ENCODE measurements at regions not wholly inside any gene's neighbourhood (a gene's known extent, or its start where the extent isn't known, plus 50 kb on each side); places are given as distances from the start of the nearest gene placed in this dataset.

DNA sequence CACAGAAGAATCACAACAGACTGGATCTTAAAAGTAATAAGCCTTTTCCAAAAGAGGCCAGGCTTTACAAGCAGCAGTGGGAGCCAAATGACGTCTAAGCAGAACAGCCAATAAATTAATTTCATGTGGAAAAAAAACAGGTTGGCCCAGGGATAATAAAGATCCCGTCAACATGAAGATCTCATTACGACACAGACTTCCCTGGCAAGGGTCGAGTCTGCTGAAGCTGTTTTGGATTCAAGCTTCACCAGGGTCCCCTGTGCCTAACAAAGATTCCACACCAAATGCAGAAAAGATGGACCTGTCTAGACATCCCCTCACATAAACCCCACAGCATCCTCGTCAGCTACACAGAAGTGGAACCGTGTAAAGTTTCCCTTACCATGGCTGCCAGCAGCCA is 215.1 kb upstream of the ZNF507 start (continued):
- TF ChIP-seq, protein P1, sequence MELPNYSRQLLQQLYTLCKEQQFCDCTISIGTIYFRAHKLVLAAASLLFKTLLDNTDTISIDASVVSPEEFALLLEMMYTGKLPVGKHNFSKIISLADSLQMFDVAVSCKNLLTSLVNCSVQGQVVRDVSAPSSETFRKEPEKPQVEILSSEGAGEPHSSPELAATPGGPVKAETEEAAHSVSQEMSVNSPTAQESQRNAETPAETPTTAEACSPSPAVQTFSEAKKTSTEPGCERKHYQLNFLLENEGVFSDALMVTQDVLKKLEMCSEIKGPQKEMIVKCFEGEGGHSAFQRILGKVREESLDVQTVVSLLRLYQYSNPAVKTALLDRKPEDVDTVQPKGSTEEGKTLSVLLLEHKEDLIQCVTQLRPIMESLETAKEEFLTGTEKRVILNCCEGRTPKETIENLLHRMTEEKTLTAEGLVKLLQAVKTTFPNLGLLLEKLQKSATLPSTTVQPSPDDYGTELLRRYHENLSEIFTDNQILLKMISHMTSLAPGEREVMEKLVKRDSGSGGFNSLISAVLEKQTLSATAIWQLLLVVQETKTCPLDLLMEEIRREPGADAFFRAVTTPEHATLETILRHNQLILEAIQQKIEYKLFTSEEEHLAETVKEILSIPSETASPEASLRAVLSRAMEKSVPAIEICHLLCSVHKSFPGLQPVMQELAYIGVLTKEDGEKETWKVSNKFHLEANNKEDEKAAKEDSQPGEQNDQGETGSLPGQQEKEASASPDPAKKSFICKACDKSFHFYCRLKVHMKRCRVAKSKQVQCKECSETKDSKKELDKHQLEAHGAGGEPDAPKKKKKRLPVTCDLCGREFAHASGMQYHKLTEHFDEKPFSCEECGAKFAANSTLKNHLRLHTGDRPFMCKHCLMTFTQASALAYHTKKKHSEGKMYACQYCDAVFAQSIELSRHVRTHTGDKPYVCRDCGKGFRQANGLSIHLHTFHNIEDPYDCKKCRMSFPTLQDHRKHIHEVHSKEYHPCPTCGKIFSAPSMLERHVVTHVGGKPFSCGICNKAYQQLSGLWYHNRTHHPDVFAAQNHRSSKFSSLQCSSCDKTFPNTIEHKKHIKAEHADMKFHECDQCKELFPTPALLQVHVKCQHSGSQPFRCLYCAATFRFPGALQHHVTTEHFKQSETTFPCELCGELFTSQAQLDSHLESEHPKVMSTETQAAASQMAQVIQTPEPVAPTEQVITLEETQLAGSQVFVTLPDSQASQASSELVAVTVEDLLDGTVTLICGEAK (IDR thresholded peaks at IDR 0.05), result no peak
- TF ChIP-seq, protein P1 (CRISPR knock-in tag; IDR thresholded peaks at IDR 0.05), result no peak
- no peak for TF ChIP-seq NFYB (CRISPR knock-in tag; IDR thresholded peaks at IDR 0.05)

DNA sequence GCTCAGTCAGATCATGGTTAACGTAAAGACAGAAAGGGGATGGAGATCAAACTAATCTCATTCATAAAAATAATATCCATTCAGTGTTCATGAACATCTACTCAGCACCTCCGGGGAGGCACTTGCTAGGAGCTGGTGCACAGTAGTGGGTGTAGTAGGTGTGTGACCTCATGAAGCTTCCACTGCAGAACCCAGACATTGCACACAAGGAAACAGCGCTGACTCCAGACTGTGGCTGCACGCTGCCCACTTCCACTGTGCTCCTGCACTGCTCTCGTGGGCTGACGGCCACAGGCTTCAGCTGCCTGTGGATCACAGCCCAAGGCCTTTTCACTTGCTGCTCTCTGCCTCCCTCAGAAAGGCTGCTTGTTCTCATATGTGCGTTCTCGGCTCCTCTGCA is 214.4 kb upstream of the ZNF507 start:
- BruUV-seq (replicated peaks), result no TSS peak
- CTCF ChIA-PET (ENCODE audit: low intra/inter-chr PET ratio, low total read pairs), result no interaction called here
- 20% methylated on average over 4 of the region's 8 CpGs for WGBS (ENCODE audit: low lambda C conversion rate)
- TF ChIP-seq HHEX (CRISPR knock-in tag; IDR thresholded peaks at IDR 0.05) (no peak), ZNF556 (CRISPR knock-in tag; IDR thresholded peaks at IDR 0.05; ENCODE audit: borderline replicate concordance) (no peak), ZBTB42 (CRISPR knock-in tag; IDR thresholded peaks at IDR 0.05) (no peak), THYN1 (CRISPR knock-in tag; IDR thresholded peaks at IDR 0.05; ENCODE audit: borderline replicate concordance, low read depth) (no peak)
- TF ChIP-seq, protein P2, sequence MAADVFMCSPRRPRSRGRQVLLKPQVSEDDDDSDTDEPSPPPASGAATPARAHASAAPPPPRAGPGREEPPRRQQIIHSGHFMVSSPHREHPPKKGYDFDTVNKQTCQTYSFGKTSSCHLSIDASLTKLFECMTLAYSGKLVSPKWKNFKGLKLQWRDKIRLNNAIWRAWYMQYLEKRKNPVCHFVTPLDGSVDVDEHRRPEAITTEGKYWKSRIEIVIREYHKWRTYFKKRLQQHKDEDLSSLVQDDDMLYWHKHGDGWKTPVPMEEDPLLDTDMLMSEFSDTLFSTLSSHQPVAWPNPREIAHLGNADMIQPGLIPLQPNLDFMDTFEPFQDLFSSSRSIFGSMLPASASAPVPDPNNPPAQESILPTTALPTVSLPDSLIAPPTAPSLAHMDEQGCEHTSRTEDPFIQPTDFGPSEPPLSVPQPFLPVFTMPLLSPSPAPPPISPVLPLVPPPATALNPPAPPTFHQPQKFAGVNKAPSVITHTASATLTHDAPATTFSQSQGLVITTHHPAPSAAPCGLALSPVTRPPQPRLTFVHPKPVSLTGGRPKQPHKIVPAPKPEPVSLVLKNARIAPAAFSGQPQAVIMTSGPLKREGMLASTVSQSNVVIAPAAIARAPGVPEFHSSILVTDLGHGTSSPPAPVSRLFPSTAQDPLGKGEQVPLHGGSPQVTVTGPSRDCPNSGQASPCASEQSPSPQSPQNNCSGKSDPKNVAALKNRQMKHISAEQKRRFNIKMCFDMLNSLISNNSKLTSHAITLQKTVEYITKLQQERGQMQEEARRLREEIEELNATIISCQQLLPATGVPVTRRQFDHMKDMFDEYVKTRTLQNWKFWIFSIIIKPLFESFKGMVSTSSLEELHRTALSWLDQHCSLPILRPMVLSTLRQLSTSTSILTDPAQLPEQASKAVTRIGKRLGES (CRISPR knock-in tag; IDR thresholded peaks at IDR 0.05; ENCODE audit: borderline replicate concordance), result no peak
- TF ChIP-seq, protein P3, sequence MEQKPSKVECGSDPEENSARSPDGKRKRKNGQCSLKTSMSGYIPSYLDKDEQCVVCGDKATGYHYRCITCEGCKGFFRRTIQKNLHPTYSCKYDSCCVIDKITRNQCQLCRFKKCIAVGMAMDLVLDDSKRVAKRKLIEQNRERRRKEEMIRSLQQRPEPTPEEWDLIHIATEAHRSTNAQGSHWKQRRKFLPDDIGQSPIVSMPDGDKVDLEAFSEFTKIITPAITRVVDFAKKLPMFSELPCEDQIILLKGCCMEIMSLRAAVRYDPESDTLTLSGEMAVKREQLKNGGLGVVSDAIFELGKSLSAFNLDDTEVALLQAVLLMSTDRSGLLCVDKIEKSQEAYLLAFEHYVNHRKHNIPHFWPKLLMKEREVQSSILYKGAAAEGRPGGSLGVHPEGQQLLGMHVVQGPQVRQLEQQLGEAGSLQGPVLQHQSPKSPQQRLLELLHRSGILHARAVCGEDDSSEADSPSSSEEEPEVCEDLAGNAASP (CRISPR knock-in tag; IDR thresholded peaks at IDR 0.05; ENCODE audit: borderline replicate concordance), result no peak

More for the DNA sequence above, 214.4 kb upstream of the ZNF507 start:
- Histone ChIP-seq H2AFZ (ENCODE audit: low read length) (no peak overlapping the region), H3K4me1 (ENCODE audit: insufficient read depth, low read length) (no peaks in the 10 kb centered on the region), H3K27me3 (ENCODE audit: control insufficient read depth in 1 of 2, insufficient read depth in 2 of 2, low read length in 2 of 2) (no peaks in the 10 kb centered on the region; a peak in 1 of 5 replicates), H3K9ac (ENCODE audit: insufficient read depth, low read depth, low read length) (no peak overlapping the region), H3K4me2 (ENCODE audit: low read depth, low read length) (no peak overlapping the region), H3K9me3 (ENCODE audit: low read length) (no peaks in the 10 kb centered on the region), H3K36me3 (replicated peaks in 1 of 2; ENCODE audit: control insufficient read depth in 1 of 2, insufficient read depth in 2 of 2, low read length in 2 of 2) (no peaks in the 10 kb centered on the region), H3K27ac (ENCODE audit: extremely low read length, insufficient read depth, low read length) (no peak overlapping the region), H3K4me3 (replicated peaks in 1 of 3; ENCODE audit: insufficient read depth in 1 of 3, low read depth in 2 of 3, low read length in 3 of 3) (no peak overlapping the region), H3K79me2 (ENCODE audit: insufficient read depth, low read length) (no peaks in the 10 kb centered on the region), H4K20me1 (ENCODE audit: insufficient read depth, low read length) (no peaks in the 10 kb centered on the region)
- intact Hi-C loops (cut with micrococcal nuclease; ENCODE audit: unreplicated experiment) (no loop called here), in situ Hi-C loops (cut with HindIII; ENCODE audit: extremely low pct_ligation_motif_present, low pct_unique_long_range_greater_than_20kb) (no loop called here)
- DNase-seq (ENCODE audit: low spot score) (no peak), ATAC-seq (no peak), FAIRE-seq (no peak)
- POLR2A ChIA-PET, result no interaction called here

All from HepG2 (cell line).